HEK293 (cell line): ENCODE measurements at regions not wholly inside any gene's neighbourhood (a gene's known extent, or its start where the extent isn't known, plus 50 kb on each side); places are given as distances from the start of the nearest gene placed in this dataset.

ENCODE experiments used
- CTCF ChIA-PET: fragments of 350-600 bp; formaldehyde crosslinking; extraction: SDS; loops from one replicate; lab custom pipeline; 2021; ENCODE audit warnings: antibody characterized with exemption; lab: Yijun Ruan, JAX
- POLR2A ChIA-PET: fragments of 300-600 bp; formaldehyde crosslinking; extraction: SDS; loops from one replicate; lab custom pipeline; 2020; ENCODE audit warnings: antibody characterized with exemption, inconsistent platforms; lab: Yijun Ruan, JAX
- H3K27ac ChIP-seq: fragments of 200-500 bp; sonication (Bioruptor generic); 2 replicates; pipeline ENCODE4 v1.5.1; 2014; ENCODE audit warnings: low read depth, low read length, control low read depth, inconsistent platforms; ENCODE audit errors: extremely low read depth
- H3K36me3 ChIP-seq, 2 experiments: fragments of 200-500 bp in 1 of 2; sonication (Bioruptor generic) in 1 of 2; 1 replicate in 1 of 2; 2 replicates in 1 of 2; pipeline ENCODE4 v1.5.1; 2014 to 2017; ENCODE audit warnings: inconsistent platforms in 2 of 2, low read length in 2 of 2; ENCODE audit not compliant: control insufficient read depth in 2 of 2, insufficient read depth in 1 of 2
- H3K4me1 ChIP-seq: fragments of 200-500 bp; sonication (Bioruptor generic); 2 replicates; pipeline ENCODE4 v1.5.1; 2014; ENCODE audit warnings: mild to moderate bottlenecking, low read length, inconsistent platforms; ENCODE audit not compliant: control insufficient read depth, insufficient read depth
- H3K4me3 ChIP-seq: 2 replicates; pipeline ENCODE4 v1.5.1; 2011; ENCODE audit warnings: low read depth, mild to moderate bottlenecking, control low read depth, low read length, moderate library complexity
- H3K9me3 ChIP-seq: fragments of 200-500 bp; sonication (Bioruptor generic); 2 replicates; pipeline ENCODE4 v1.5.1; 2014; ENCODE audit warnings: low read depth, low read length, inconsistent platforms; ENCODE audit not compliant: control insufficient read depth, insufficient read depth
- GLIS1 ChIP-seq: fragments of 450-650 bp; formaldehyde crosslinking; IDR thresholded peaks from 2 replicates; pipeline ENCODE4 v1.5.1; 2016; ENCODE audit warnings: missing biosample characterization, missing genetic modification characterization
- MEIS1 ChIP-seq: sonication (generic); formaldehyde crosslinking; IDR thresholded peaks from 2 replicates; pipeline ENCODE4 v1.8.1; 2022; ENCODE audit warnings: missing genetic modification reagents, mild to moderate bottlenecking, borderline replicate concordance
- OVOL3 ChIP-seq: fragments of 450-650 bp; formaldehyde crosslinking; IDR thresholded peaks from 2 replicates; pipeline ENCODE4 v1.5.1; 2016; ENCODE audit warnings: missing biosample characterization, missing genetic modification characterization
- ZBTB17 ChIP-seq: fragments of 450-650 bp; formaldehyde crosslinking; IDR thresholded peaks from 2 replicates; pipeline ENCODE4 v1.5.1; 2016; ENCODE audit warnings: missing biosample characterization, missing genetic modification characterization
- ZNF10 ChIP-seq: fragments of 450-650 bp; formaldehyde crosslinking; IDR thresholded peaks from 2 replicates; pipeline ENCODE4 v1.5.1; 2017; ENCODE audit warnings: missing biosample characterization, missing genetic modification characterization
- ZNF112 ChIP-seq: fragments of 450-650 bp; formaldehyde crosslinking; IDR thresholded peaks from 2 replicates; pipeline ENCODE4 v1.5.0; 2017; ENCODE audit warnings: missing biosample characterization, missing genetic modification characterization
- ZNF155 ChIP-seq: fragments of 450-650 bp; formaldehyde crosslinking; IDR thresholded peaks from 2 replicates; pipeline ENCODE4 v1.5.1; 2016; ENCODE audit warnings: missing biosample characterization, missing genetic modification characterization
- ZNF324 ChIP-seq: fragments of 450-650 bp; formaldehyde crosslinking; IDR thresholded peaks from 2 replicates; pipeline ENCODE4 v1.5.1; 2016; ENCODE audit warnings: missing biosample characterization, missing genetic modification characterization
- ZNF350 ChIP-seq: fragments of 450-650 bp; formaldehyde crosslinking; IDR thresholded peaks from 2 replicates; pipeline ENCODE4 v1.5.0; 2017; ENCODE audit warnings: missing biosample characterization, mild to moderate bottlenecking, missing genetic modification characterization
- ZNF416 ChIP-seq: fragments of 450-650 bp; formaldehyde crosslinking; IDR thresholded peaks from 2 replicates; pipeline ENCODE4 v1.5.1; 2016; ENCODE audit warnings: missing biosample characterization, missing genetic modification characterization
- ZNF423 ChIP-seq: fragments of 450-650 bp; formaldehyde crosslinking; IDR thresholded peaks from 2 replicates; pipeline ENCODE4 v1.5.1; 2016; ENCODE audit warnings: missing biosample characterization, missing genetic modification characterization
- ZSCAN30 ChIP-seq: fragments of 450-650 bp; IDR thresholded peaks from 2 replicates; pipeline ENCODE4 v1.5.1; 2018; ENCODE audit warnings: missing biosample characterization, mild to moderate bottlenecking, missing genetic modification characterization, moderate library complexity
- TF ChIP-seq, protein P1 (sequence below): fragments of 450-650 bp; formaldehyde crosslinking; IDR thresholded peaks from 2 replicates; pipeline ENCODE4 v1.5.0; 2017; ENCODE audit warnings: missing biosample characterization, missing genetic modification characterization, borderline replicate concordance
- TF ChIP-seq, protein P2 (sequence below): fragments of 450-650 bp; formaldehyde crosslinking; IDR thresholded peaks from 2 replicates; pipeline ENCODE4 v1.5.1; 2016; ENCODE audit warnings: missing biosample characterization, missing genetic modification characterization
- TF ChIP-seq, protein P3 (sequence below): fragments of 450-650 bp; formaldehyde crosslinking; IDR thresholded peaks from 2 replicates; pipeline ENCODE4 v1.5.1; 2017; ENCODE audit warnings: missing biosample characterization, missing genetic modification characterization

DNA sequence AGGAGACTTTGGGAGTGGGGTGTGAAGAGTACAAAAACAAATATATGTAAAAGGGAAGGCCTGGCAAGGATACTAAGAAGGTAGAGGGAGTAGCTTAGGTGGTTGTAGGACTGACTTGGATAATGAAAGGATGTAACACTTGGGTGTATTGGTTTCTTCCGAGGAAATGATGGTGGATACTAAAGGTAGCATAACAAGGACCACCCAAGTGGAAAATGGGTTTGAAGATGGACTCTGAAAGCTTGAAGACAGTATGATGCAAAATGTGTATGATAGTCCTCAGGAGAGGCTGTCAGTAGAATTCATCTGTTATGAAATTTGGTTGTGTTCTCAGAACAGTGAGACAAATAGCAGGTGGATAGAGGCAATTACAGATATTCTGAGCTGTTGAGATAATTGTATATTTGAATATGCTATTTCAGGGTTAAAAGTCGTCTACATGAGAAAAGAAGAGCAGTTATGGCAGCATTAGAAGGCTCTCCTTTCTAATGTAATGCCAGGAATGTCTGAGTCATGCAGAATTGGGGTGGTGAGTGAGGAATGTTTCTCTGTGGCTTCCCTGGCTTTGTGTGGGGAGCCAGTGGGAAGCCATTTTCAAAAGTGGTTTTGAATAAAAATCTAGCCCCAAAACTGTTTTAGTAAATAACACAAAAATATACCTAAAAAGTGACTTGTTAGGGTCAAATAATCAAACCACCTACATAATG is 75.6 kb downstream of the FHIP1A start (continued):
- TF ChIP-seq ZSCAN30 (tag by site-specific recombination) = no peak
- TF ChIP-seq OVOL3 (tag by site-specific recombination) = no peak

DNA sequence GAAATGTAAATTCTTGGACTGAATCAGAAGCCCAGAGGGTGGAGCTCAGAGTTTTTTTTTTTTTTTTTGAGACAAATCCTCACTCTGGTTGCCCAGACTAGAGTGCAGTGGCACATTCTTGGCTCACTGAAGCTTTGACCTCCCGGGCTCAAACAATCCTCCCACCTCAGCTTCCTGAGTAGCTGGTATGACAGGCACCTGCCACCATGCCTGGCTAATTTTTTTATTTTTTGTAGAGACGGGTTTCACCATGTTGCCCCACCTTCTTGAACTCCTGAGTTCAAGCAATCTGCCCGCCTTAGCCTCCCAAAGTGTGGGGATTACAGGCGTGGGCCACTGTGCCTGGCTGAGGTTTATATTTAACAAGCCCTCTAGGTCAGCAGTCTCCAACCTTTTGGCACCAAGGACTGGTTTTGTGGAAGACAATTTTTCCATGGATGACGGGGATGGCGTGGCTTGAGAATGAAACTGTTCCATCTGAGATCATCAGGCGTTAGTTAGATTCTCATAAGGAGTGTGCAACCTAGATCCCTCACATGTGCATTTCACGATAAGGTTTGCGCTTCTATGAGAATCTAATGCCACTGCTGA is 76.7 kb downstream of the FHIP1A start:
- no peak overlapping the region for H3K4me3 ChIP-seq
- CTCF ChIA-PET = no interaction called here
- POLR2A ChIA-PET = no interaction called here
- H3K9me3 ChIP-seq = no peaks in the 10 kb centered on the region
- TF ChIP-seq ZNF350 (tag by site-specific recombination) (no peak), ZNF155 (no peak), ZNF112 (no peak)
- TF ChIP-seq, all 188 proteins: peak for 0
- Histone ChIP-seq H3K36me3 (no peaks in the 10 kb centered on the region), H3K27ac (no peak overlapping the region), H3K4me1 (no peaks in the 10 kb centered on the region)

DNA sequence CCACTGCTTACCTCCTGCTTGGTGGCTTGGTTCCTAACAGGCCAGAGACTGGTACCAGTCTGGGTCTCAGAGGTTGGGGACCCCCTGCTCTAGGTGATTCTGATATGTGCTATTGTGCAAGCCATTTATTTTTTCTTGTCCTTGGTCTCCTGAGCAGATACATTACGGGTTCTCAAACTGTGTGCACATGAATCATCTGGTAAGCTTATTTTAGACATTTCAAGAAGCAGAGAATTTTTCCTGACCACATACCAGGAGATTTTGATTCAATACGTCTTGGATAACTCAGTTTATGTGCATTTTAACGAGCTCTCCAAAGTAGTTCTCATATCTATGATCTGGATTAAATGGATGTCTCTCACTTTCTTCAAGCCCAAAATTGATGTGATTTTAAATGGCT is 77.2 kb downstream of the FHIP1A start:
- CTCF ChIA-PET = interaction anchor here (0.6 kb wide), 1 partner anchor 20 kb away, joined by 4 read pairs; no protein-coding TSS in a partner anchor
- H3K36me3 ChIP-seq = no peaks in the 10 kb centered on the region
- no peaks in the 10 kb centered on the region for H3K9me3 ChIP-seq
- TF ChIP-seq ZNF423 (tag by site-specific recombination) = no peak
- no peak for TF ChIP-seq ZBTB17 (tag by site-specific recombination)
- TF ChIP-seq, protein P1, sequence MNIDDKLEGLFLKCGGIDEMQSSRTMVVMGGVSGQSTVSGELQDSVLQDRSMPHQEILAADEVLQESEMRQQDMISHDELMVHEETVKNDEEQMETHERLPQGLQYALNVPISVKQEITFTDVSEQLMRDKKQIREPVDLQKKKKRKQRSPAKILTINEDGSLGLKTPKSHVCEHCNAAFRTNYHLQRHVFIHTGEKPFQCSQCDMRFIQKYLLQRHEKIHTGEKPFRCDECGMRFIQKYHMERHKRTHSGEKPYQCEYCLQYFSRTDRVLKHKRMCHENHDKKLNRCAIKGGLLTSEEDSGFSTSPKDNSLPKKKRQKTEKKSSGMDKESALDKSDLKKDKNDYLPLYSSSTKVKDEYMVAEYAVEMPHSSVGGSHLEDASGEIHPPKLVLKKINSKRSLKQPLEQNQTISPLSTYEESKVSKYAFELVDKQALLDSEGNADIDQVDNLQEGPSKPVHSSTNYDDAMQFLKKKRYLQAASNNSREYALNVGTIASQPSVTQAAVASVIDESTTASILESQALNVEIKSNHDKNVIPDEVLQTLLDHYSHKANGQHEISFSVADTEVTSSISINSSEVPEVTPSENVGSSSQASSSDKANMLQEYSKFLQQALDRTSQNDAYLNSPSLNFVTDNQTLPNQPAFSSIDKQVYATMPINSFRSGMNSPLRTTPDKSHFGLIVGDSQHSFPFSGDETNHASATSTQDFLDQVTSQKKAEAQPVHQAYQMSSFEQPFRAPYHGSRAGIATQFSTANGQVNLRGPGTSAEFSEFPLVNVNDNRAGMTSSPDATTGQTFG (tag by site-specific recombination) = no peak
- no peak for TF ChIP-seq GLIS1
- TF ChIP-seq, protein P2, sequence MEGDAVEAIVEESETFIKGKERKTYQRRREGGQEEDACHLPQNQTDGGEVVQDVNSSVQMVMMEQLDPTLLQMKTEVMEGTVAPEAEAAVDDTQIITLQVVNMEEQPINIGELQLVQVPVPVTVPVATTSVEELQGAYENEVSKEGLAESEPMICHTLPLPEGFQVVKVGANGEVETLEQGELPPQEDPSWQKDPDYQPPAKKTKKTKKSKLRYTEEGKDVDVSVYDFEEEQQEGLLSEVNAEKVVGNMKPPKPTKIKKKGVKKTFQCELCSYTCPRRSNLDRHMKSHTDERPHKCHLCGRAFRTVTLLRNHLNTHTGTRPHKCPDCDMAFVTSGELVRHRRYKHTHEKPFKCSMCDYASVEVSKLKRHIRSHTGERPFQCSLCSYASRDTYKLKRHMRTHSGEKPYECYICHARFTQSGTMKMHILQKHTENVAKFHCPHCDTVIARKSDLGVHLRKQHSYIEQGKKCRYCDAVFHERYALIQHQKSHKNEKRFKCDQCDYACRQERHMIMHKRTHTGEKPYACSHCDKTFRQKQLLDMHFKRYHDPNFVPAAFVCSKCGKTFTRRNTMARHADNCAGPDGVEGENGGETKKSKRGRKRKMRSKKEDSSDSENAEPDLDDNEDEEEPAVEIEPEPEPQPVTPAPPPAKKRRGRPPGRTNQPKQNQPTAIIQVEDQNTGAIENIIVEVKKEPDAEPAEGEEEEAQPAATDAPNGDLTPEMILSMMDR (tag by site-specific recombination) = no peak
- TF ChIP-seq, protein P3, sequence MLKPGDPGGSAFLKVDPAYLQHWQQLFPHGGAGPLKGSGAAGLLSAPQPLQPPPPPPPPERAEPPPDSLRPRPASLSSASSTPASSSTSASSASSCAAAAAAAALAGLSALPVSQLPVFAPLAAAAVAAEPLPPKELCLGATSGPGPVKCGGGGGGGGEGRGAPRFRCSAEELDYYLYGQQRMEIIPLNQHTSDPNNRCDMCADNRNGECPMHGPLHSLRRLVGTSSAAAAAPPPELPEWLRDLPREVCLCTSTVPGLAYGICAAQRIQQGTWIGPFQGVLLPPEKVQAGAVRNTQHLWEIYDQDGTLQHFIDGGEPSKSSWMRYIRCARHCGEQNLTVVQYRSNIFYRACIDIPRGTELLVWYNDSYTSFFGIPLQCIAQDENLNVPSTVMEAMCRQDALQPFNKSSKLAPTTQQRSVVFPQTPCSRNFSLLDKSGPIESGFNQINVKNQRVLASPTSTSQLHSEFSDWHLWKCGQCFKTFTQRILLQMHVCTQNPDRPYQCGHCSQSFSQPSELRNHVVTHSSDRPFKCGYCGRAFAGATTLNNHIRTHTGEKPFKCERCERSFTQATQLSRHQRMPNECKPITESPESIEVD (tag by site-specific recombination) = 0 out of 2 replicates have a peak, but pooled peaks have one; percentile 27
- H3K4me3 ChIP-seq = no peak overlapping the region
- H3K4me1 ChIP-seq = no peaks in the 10 kb centered on the region
- POLR2A ChIA-PET = no interaction called here
- no peak overlapping the region for H3K27ac ChIP-seq

DNA sequence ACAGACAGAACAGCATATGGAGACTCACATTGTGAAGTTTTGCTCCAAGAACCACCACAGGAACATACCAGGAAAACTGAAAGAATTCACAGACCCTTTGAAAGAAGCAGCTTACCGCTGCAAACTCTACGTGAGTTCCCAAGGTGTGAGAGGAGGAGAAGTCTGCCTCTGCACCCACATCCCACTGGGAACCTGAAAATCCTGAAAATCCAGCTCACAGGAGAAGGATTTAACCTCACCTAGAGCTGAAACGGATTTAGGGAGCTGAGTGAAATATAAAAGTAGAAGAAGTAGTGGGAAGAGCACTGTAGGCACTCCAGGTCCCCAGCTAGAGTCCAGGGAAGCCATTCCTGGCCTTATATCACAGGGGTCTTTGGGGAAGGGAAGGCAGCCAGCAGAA is 80.0 kb downstream of the FHIP1A start:
- TF ChIP-seq ZNF416 (tag by site-specific recombination) = no peak
- TF ChIP-seq ZNF10 (tag by site-specific recombination) = no peak
- TF ChIP-seq MEIS1 (CRISPR knock-in tag) = no peak
- TF ChIP-seq ZNF324 (tag by site-specific recombination) = no peak
- no peak overlapping the region for H3K27ac ChIP-seq
- no peak overlapping the region for H3K4me3 ChIP-seq
- ChIA-PET POLR2A (no interaction called here), CTCF (interaction anchor here (0.7 to 0.9 kb wide), 2 partner anchors 150 to 175 kb away, joined by 3 read pairs; no protein-coding TSS in a partner anchor)
- H3K36me3 ChIP-seq = no peaks in the 10 kb centered on the region
- H3K4me1 ChIP-seq = no peaks in the 10 kb centered on the region
- no peaks in the 10 kb centered on the region for H3K9me3 ChIP-seq
